Esophagus muscularis mucosa (tissue), 4 donors: ENCODE measurements at regions not wholly inside any gene's neighbourhood (a gene's known extent, or its start where the extent isn't known, plus 50 kb on each side); places are given as distances from the start of the nearest gene placed in this dataset.

Source experiments
- DNase-seq: peaks from one replicate; pipeline ENCODE4 v3.0.0-alpha.2; 2017; ENCODE audit errors: extremely low spot score
- H3K27ac ChIP-seq, 4 donors: fragments of 200-600 bp; sonication (generic); replicated peaks in 1 of 4; 1 replicate in 3 of 4; 2 replicates in 1 of 4; pipeline ENCODE4 v1.5.1; 2016 to 2019; ENCODE audit warnings: mild to moderate bottlenecking in 1 of 4
- H3K27me3 ChIP-seq, 4 donors: fragments of 200-600 bp; sonication (generic); one replicate each; pipeline versions ENCODE4 v1.5.1 to v1.6.0; 2016 to 2019
- H3K36me3 ChIP-seq, 4 donors: fragments of 200-600 bp; sonication (generic); one replicate each; pipeline ENCODE4 v1.5.1; 2016 to 2019
- H3K4me1 ChIP-seq, 4 donors: fragments of 200-600 bp; sonication (generic); one replicate each; pipeline ENCODE4 v1.5.1; 2016 to 2019
- H3K4me3 ChIP-seq, 4 donors: fragments of 200-600 bp; sonication (generic); 1 replicate in 2 of 4; 2 replicates in 2 of 4; pipeline ENCODE4 v1.5.1; 2016 to 2019; ENCODE audit warnings: mild to moderate bottlenecking in 4 of 4, moderate library complexity in 1 of 4
- H3K9me3 ChIP-seq, 4 donors: fragments of 200-600 bp; sonication (generic); 1 replicate in 3 of 4; 2 replicates in 1 of 4; pipeline ENCODE4 v1.5.1; 2016 to 2019
- CTCF ChIP-seq, 3 experiments: fragments of 200-600 bp in 2 of 3; fragments of 450-650 bp in 1 of 3; sonication (generic) in 2 of 3; IDR thresholded peaks; one replicate each; pipeline ENCODE4 v1.5.1; 2017 to 2019; ENCODE audit warnings: antibody characterized with exemption in 3 of 3, mild to moderate bottlenecking in 2 of 3, moderate library complexity in 1 of 3
- EP300 ChIP-seq: sonication (generic); formaldehyde crosslinking; IDR thresholded peaks from one replicate; pipeline ENCODE4 v1.6.1; 2017; ENCODE audit warnings: antibody characterized with exemption
- POLR2A ChIP-seq: fragments of 450-650 bp; IDR thresholded peaks from one replicate; pipeline ENCODE4 v1.6.1; 2017; ENCODE audit warnings: antibody characterized with exemption, moderate library complexity, mild to moderate bottlenecking, low read depth
- POLR2AphosphoS5 ChIP-seq, 2 donors: sonication (generic); formaldehyde crosslinking; IDR thresholded peaks; one replicate each; pipeline ENCODE4 v1.6.1; 2017; ENCODE audit warnings: antibody characterized with exemption in 2 of 2
- WGBS: methylation state at CpG from one replicate; pipeline ENCODE4 v1.1.5; 2018; 5-methylcytosine and 5-hydroxymethylcytosine counted together
- intact Hi-C: fragments of 100-400 bp; cut with DNase I; formaldehyde crosslinking; loops from one replicate; pipeline ENCODE4 v1.15.1; 2023

- TF ChIP-seq POLR2A (no peak), POLR2AphosphoS5 (IDR thresholded peaks at IDR 0.05) (no peak), EP300 (no peak), CTCF (IDR thresholded peaks at IDR 0.05) (no peak)
- peaks cover 0 to 11% (median 2%) of the 10 kb centered on the region in 4 donors for H3K9me3 ChIP-seq
- no peak for DNase-seq
- no peaks in the 10 kb centered on the region for H3K27me3 ChIP-seq
- peak overlapping the region; percentile 64 to 81 (median 80) for H3K27ac ChIP-seq
- H3K4me3 ChIP-seq, result peak overlapping the region; percentile 35 to 48 (median 40)
- 25% methylated on average over 3 of the region's 3 CpGs for WGBS
- H3K4me1 ChIP-seq, result peaks cover 0 to 41% (median 26%) of the 10 kb centered on the region in 4 donors
- intact Hi-C loops, result no loop called here
- H3K36me3 ChIP-seq, result no peaks in the 10 kb centered on the region
Observed at GRCh38 chr4:175970072-175970471, 95.6 kb upstream of the WDR17 start.

GRCh38 chr4:175970724-175971123, 94.9 kb upstream of the WDR17 start:
- Histone ChIP-seq H3K9me3 (peaks cover 0 to 11% (median 2%) of the 10 kb centered on the region in 4 donors), H3K4me1 (peaks cover 0 to 43% (median 30%) of the 10 kb centered on the region in 4 donors), H3K27ac (peak overlapping the region; percentile 64 to 81 (median 80)), H3K27me3 (no peaks in the 10 kb centered on the region), H3K4me3 (peak overlapping the region; percentile 35 to 48 (median 40)), H3K36me3 (no peaks in the 10 kb centered on the region)
- TF ChIP-seq POLR2AphosphoS5 (IDR thresholded peaks at IDR 0.05) (no peak), EP300 (no peak), POLR2A (no peak), CTCF (IDR thresholded peaks at IDR 0.05) (no peak)
- intact Hi-C loops, result no loop called here
- 39% methylated on average over 8 of the region's 8 CpGs for WGBS
- DNase-seq, result no peak

- DNase-seq, result no peak
- intact Hi-C loops, result no loop called here
- peaks cover 0 to 11% (median 2%) of the 10 kb centered on the region in 4 donors for H3K9me3 ChIP-seq
- peak overlapping the region; percentile 35 to 48 (median 40) for H3K4me3 ChIP-seq
- TF ChIP-seq POLR2A (no peak), POLR2AphosphoS5 (IDR thresholded peaks at IDR 0.05) (peak; percentile 38 to 54), EP300 (no peak)
- peaks cover 0 to 43% (median 31%) of the 10 kb centered on the region in 4 donors for H3K4me1 ChIP-seq
- H3K27me3 ChIP-seq, result no peaks in the 10 kb centered on the region
- H3K36me3 ChIP-seq, result no peaks in the 10 kb centered on the region
- WGBS, result 48% methylated on average over 11 of the region's 11 CpGs
- H3K27ac ChIP-seq, result peak overlapping the region; percentile 64 to 81 (median 80)
Observed at GRCh38 chr4:175971388-175972179, 94.1 kb upstream of the WDR17 start.

- H3K36me3 ChIP-seq, result no peaks in the 10 kb centered on the region
- no peaks in the 10 kb centered on the region for H3K9me3 ChIP-seq
- intact Hi-C loops, result no loop called here
- DNase-seq, result no peak
- no peak for TF ChIP-seq CTCF (IDR thresholded peaks at IDR 0.05)
- TF ChIP-seq POLR2A, result no peak
- TF ChIP-seq POLR2AphosphoS5 (IDR thresholded peaks at IDR 0.05), result no peak
- no peak for TF ChIP-seq EP300
- H3K27ac ChIP-seq, result peak overlapping the region in 1 of 4 donors; percentile 48
- no peak overlapping the region for H3K4me3 ChIP-seq
- 82% methylated on average over 7 of the region's 7 CpGs for WGBS
- peaks cover 0 to 49% (median 36%) of the 10 kb centered on the region in 4 donors for H3K4me1 ChIP-seq
- no peaks in the 10 kb centered on the region for H3K27me3 ChIP-seq
Observed at GRCh38 chr4:175973027-175973923, 92.4 kb upstream of the WDR17 start.

- no peak for DNase-seq
- intact Hi-C loops, result no loop called here
- Histone ChIP-seq H3K4me1 (peaks cover 0 to 28% (median 12%) of the 10 kb centered on the region in 4 donors), H3K27me3 (no peaks in the 10 kb centered on the region), H3K36me3 (no peaks in the 10 kb centered on the region), H3K9me3 (peaks cover 0 to 5% (median 0%) of the 10 kb centered on the region in 4 donors), H3K4me3 (peak overlapping the region in 1 of 4 donors; percentile 7), H3K27ac (peak overlapping the region; percentile 14 to 33 (median 28))
- TF ChIP-seq CTCF (IDR thresholded peaks at IDR 0.05) (no peak), POLR2AphosphoS5 (IDR thresholded peaks at IDR 0.05) (no peak), EP300 (no peak), POLR2A (no peak)
- 37% methylated on average over 2 of the region's 2 CpGs for WGBS
Observed at GRCh38 chr4:175983636-175984035, 82.0 kb upstream of the WDR17 start.
